ENCODE measurements at regions not wholly inside any gene's neighbourhood (a gene's known extent, or its start where the extent isn't known, plus 50 kb on each side); places are given as distances from the start of the nearest gene placed in this dataset.

DNA sequence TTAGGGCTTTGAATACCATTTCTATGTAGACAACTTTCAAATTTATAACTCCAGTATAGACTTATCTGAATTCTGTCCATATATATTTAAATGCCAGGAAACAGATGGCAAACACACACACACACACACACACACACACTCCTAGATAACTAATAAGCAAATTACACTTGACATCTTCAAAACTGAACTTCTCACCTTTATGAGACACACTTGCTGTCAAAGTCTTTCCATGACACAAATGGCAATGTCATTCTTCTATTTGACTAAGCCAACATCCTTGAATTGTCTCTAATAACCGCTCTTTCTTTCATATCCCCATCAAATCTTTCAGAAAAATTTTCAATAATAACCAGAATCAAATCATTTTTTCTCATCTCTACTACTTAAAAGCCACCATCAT is 402.4 kb downstream of the PCDH18 start:
- DNase-seq (ENCODE audit: extremely low spot score in 2 of 2), result no peak
- TF ChIP-seq, protein P1, sequence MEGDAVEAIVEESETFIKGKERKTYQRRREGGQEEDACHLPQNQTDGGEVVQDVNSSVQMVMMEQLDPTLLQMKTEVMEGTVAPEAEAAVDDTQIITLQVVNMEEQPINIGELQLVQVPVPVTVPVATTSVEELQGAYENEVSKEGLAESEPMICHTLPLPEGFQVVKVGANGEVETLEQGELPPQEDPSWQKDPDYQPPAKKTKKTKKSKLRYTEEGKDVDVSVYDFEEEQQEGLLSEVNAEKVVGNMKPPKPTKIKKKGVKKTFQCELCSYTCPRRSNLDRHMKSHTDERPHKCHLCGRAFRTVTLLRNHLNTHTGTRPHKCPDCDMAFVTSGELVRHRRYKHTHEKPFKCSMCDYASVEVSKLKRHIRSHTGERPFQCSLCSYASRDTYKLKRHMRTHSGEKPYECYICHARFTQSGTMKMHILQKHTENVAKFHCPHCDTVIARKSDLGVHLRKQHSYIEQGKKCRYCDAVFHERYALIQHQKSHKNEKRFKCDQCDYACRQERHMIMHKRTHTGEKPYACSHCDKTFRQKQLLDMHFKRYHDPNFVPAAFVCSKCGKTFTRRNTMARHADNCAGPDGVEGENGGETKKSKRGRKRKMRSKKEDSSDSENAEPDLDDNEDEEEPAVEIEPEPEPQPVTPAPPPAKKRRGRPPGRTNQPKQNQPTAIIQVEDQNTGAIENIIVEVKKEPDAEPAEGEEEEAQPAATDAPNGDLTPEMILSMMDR (IDR thresholded peaks at IDR 0.05), result no peak
- TF ChIP-seq POLR2A (IDR thresholded peaks at IDR 0.05) (no peak), POLR2AphosphoS5 (IDR thresholded peaks at IDR 0.05; ENCODE audit: insufficient read depth in 1 of 2, low read depth in 1 of 2) (no peak)
- intact Hi-C loops (cut with DNase I), result loop anchor here (10.0 kb wide), 2 partner anchors 725 to 1055 kb away; no protein-coding TSS in a partner anchor

DNA sequence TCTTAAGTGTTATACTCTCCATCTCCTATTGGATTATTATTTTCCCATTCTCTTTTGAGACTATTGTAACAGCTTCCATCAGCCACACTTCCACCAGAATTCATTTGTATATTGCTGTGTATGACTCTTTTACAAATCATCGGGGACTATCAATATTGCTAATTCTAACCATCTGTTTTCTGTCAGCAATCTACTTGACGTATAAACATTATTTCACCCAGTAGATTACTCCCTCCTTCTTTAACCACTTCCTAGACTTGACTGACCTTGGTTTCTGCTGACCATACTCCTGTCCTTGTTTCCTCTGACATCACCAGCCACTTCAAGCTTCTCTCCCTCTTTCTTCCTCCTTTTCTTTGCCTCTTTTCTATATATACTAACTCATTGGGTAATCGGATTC is 402.9 kb downstream of the PCDH18 start:
- H3K9me3 ChIP-seq, result no peaks in the 10 kb centered on the region
- no peak overlapping the region for H3K27ac ChIP-seq
- H3K4me3 ChIP-seq, result no peak overlapping the region
- no peaks in the 10 kb centered on the region for H3K36me3 ChIP-seq
- H3K27me3 ChIP-seq, result no peaks in the 10 kb centered on the region
- no peak for TF ChIP-seq POLR2A (IDR thresholded peaks at IDR 0.05)
- TF ChIP-seq POLR2AphosphoS5 (IDR thresholded peaks at IDR 0.05; ENCODE audit: insufficient read depth in 1 of 2, low read depth in 1 of 2), result no peak
- TF ChIP-seq, protein P1 (IDR thresholded peaks at IDR 0.05), result no peak
- no peaks in the 10 kb centered on the region for H3K4me1 ChIP-seq
- no peak for DNase-seq (ENCODE audit: extremely low spot score in 2 of 2)
- intact Hi-C loops (cut with DNase I), result loop anchor here (10.0 kb wide), 2 partner anchors 725 to 1055 kb away; no protein-coding TSS in a partner anchor

More for the DNA sequence above, 402.4 kb downstream of the PCDH18 start:
- Histone ChIP-seq H3K36me3 (no peaks in the 10 kb centered on the region), H3K4me1 (no peaks in the 10 kb centered on the region), H3K4me3 (no peak overlapping the region), H3K27me3 (no peaks in the 10 kb centered on the region), H3K9me3 (no peaks in the 10 kb centered on the region), H3K27ac (no peak overlapping the region)

DNA sequence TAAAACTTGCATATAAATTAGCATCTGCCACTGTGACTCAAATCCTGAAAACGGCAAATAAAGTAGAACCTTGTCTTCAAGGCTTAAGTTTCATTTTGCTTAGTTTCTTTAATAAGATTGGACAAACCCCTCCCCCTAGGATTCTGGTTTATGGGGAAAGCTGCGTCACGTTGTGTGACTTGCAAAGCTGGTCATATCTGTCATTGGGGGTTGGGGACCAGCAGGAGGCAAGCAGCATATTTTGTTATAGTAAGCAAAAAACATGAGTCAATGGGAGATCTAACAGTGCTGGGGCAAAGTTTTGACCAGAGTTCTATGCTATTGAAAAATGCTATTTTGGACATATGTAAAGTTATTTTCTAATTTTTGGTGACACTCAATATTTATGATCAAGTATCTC is 407.3 kb downstream of the PCDH18 start:
- TF ChIP-seq POLR2A (IDR thresholded peaks at IDR 0.05) (no peak), POLR2AphosphoS5 (IDR thresholded peaks at IDR 0.05; ENCODE audit: insufficient read depth in 1 of 2, low read depth in 1 of 2) (no peak)
- TF ChIP-seq, protein P1 (IDR thresholded peaks at IDR 0.05), result no peak
- DNase-seq (ENCODE audit: extremely low spot score in 2 of 2), result no peak
- no peaks in the 10 kb centered on the region for H3K27me3 ChIP-seq

DNA sequence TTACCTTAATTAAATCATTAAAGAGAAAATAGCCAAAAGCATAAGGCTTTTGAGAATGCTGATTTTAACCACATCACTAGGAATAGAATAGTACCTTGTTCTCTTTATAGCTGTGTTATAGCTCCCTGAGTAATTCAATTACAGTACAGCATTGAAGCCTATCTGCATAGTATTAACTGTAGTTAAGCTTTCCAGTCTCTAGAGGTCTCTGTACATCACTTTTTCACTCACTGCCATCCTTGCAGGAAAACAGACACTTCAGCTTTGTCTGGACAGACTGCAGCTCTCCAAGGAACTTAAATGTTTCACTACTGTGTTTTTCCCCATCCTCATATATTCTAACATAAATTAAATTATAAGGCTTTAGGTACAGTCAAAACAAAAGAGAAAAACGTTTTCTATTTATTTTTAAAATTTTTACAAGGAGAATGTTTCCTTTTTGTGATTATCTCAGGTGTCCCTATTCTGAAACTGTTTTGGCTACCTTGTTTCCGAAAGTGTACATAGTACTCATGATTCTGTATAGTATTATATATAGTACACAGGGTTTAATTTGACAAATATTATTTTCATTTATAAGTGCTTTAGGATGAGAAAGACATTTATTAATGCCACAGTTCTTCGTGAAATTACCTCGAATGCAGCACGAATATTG is 407.9 kb downstream of the PCDH18 start:
- peak overlapping the region; percentile 31 to 32 for H3K4me3 ChIP-seq
- H3K27ac ChIP-seq, result no peak overlapping the region
- intact Hi-C loops (cut with DNase I), result loop anchor here (10.0 kb wide), 2 partner anchors 730 to 1060 kb away; no protein-coding TSS in a partner anchor

More for the DNA sequence above, 407.3 kb downstream of the PCDH18 start:
- peak overlapping the region; percentile 31 to 32 for H3K4me3 ChIP-seq
- H3K4me1 ChIP-seq, result no peaks in the 10 kb centered on the region
- no peaks in the 10 kb centered on the region for H3K36me3 ChIP-seq
- H3K9me3 ChIP-seq, result no peaks in the 10 kb centered on the region
- H3K27ac ChIP-seq, result no peak overlapping the region
- intact Hi-C loops (cut with DNase I), result loop anchor here (10.0 kb wide), 2 partner anchors 730 to 1060 kb away; no protein-coding TSS in a partner anchor

More for the DNA sequence above, 407.9 kb downstream of the PCDH18 start:
- TF ChIP-seq POLR2A (IDR thresholded peaks at IDR 0.05), result no peak
- TF ChIP-seq, protein P1 (IDR thresholded peaks at IDR 0.05), result peak; percentile 13 to 67 (median 64)
- Histone ChIP-seq H3K9me3 (no peaks in the 10 kb centered on the region), H3K36me3 (no peaks in the 10 kb centered on the region), H3K27me3 (no peaks in the 10 kb centered on the region), H3K4me1 (no peaks in the 10 kb centered on the region)
- no peak for DNase-seq (ENCODE audit: extremely low spot score in 2 of 2)

All from vagina (tissue), 2 donors.